IMR-90 (cell line): ENCODE measurements at regions not wholly inside any gene's neighbourhood (a gene's known extent, or its start where the extent isn't known, plus 50 kb on each side); places are given as distances from the start of the nearest gene placed in this dataset.
A peak's percentile ranks its signal among the peaks of the same experiment; 100 is the strongest.

Experiments
- ATAC-seq: fragments of 200-7000 bp; cut with Tn5 transposase; 2 replicates; pipeline ENCODE4 v1.9.1; 2020; ENCODE audit warnings: low read depth, mild to moderate bottlenecking, moderate library complexity
- BruUV-seq: library from RNA; stranded (reverse); fragments of 400-500 nt; replicated peaks from 2 replicates; lab custom pipeline; 2021; lab: Mats Ljungman, UMichigan
- CTCF ChIA-PET: fragments of 300-600 bp; formaldehyde crosslinking; extraction: SDS; loops from one replicate; lab custom pipeline; 2021; ENCODE audit warnings: antibody characterized with exemption; lab: Yijun Ruan, JAX
- POLR2A ChIA-PET: fragments of 300-600 bp; sonication (Branson Sonifier 250); formaldehyde crosslinking; loops from one replicate; lab custom pipeline; 2022; ENCODE audit warnings: antibody characterized with exemption; ENCODE audit not compliant: unreplicated experiment; lab: Charles Lee
- DNase-seq: peaks from one replicate; pipeline ENCODE4 v3.0.0; 2013
- H2AFZ ChIP-seq: replicated peaks from 2 replicates; pipeline ENCODE3; 2013; ENCODE audit warnings: low read length, mild to moderate bottlenecking; ENCODE audit not compliant: poor library complexity
- H2AK5ac ChIP-seq: 2 replicates; pipeline ENCODE4 v1.6.1; 2013; ENCODE audit warnings: low read depth, low read length, inconsistent platforms
- H2AK9ac ChIP-seq: replicated peaks from 2 replicates; pipeline ENCODE3; 2013; ENCODE audit warnings: mild to moderate bottlenecking, low read depth, low read length, moderate library complexity; ENCODE audit not compliant: poor library complexity
- H2BK120ac ChIP-seq: 2 replicates; pipeline ENCODE4 v1.6.1; 2013; ENCODE audit warnings: low read depth, low read length, inconsistent platforms
- H2BK15ac ChIP-seq: 3 replicates; pipeline ENCODE4 v1.6.1; 2013; ENCODE audit warnings: low read depth, low read length, inconsistent platforms
- H2BK20ac ChIP-seq: 2 replicates; pipeline ENCODE4 v1.6.1; 2013; ENCODE audit warnings: low read depth, mild to moderate bottlenecking, inconsistent platforms, low read length, moderate library complexity
- H2BK5ac ChIP-seq: 2 replicates; pipeline ENCODE4 v1.6.1; 2013; ENCODE audit warnings: mild to moderate bottlenecking, low read depth, low read length, inconsistent platforms; ENCODE audit not compliant: poor library complexity, severe bottlenecking
- H3K14ac ChIP-seq: replicated peaks from 2 replicates; pipeline ENCODE4 v1.6.1; 2013; ENCODE audit warnings: low read depth, low read length, inconsistent platforms
- H3K18ac ChIP-seq: 2 replicates; pipeline ENCODE4 v1.6.1; 2013; ENCODE audit warnings: low read depth, low read length, control low read depth
- H3K23ac ChIP-seq: 2 replicates; pipeline ENCODE4 v1.6.1; 2013; ENCODE audit warnings: low read depth, low read length, inconsistent platforms
- H3K27ac ChIP-seq: 2 replicates; pipeline ENCODE4 v1.5.1; 2013; ENCODE audit warnings: mild to moderate bottlenecking, control low read depth, low read length; ENCODE audit not compliant: insufficient read depth
- H3K27me3 ChIP-seq: 2 replicates; pipeline ENCODE4 v1.6.1; 2013; ENCODE audit warnings: low read length; ENCODE audit not compliant: control insufficient read depth, insufficient read depth
- H3K36me3 ChIP-seq: 2 replicates; pipeline ENCODE4 v1.6.1; 2013; ENCODE audit warnings: low read length, mixed read lengths; ENCODE audit not compliant: control insufficient read depth, insufficient read depth
- H3K4ac ChIP-seq: 2 replicates; pipeline ENCODE4 v1.6.1; 2013; ENCODE audit warnings: low read depth, low read length, inconsistent platforms
- H3K4me1 ChIP-seq: 2 replicates; pipeline ENCODE4 v1.6.1; 2013; ENCODE audit warnings: low read length, mixed read lengths; ENCODE audit not compliant: control insufficient read depth, insufficient read depth
- H3K4me2 ChIP-seq: 2 replicates; pipeline ENCODE4 v1.6.1; 2013; ENCODE audit warnings: low read depth, mild to moderate bottlenecking, control low read depth, low read length, moderate library complexity
- H3K4me3 ChIP-seq: 2 replicates; pipeline ENCODE4 v1.5.1; 2013; ENCODE audit warnings: low read depth, mild to moderate bottlenecking, control low read depth, low read length, moderate library complexity; ENCODE audit not compliant: insufficient read depth
- H3K56ac ChIP-seq: 2 replicates; pipeline ENCODE4 v1.6.1; 2013; ENCODE audit warnings: low read length, inconsistent platforms; ENCODE audit not compliant: insufficient read depth; ENCODE audit errors: extremely low read depth
- H3K79me1 ChIP-seq, 2 experiments: 2 replicates each; pipeline ENCODE4 v1.6.1; 2013; ENCODE audit warnings: low read length in 2 of 2, inconsistent platforms in 1 of 2, low read depth in 1 of 2
- H3K9ac ChIP-seq: 2 replicates; pipeline ENCODE4 v1.6.1; 2013; ENCODE audit warnings: low read depth, low read length, control low read depth
- H3K9me1 ChIP-seq: 2 replicates; pipeline ENCODE4 v1.6.1; 2013; ENCODE audit warnings: low read length, inconsistent platforms; ENCODE audit not compliant: insufficient read depth
- H3K9me3 ChIP-seq: 2 replicates; pipeline ENCODE4 v1.6.1; 2013; ENCODE audit warnings: low read length; ENCODE audit not compliant: control insufficient read depth, insufficient read depth
- H4K20me1 ChIP-seq: 2 replicates; pipeline ENCODE4 v1.6.1; 2013; ENCODE audit warnings: low read length, inconsistent platforms; ENCODE audit not compliant: insufficient read depth
- H4K5ac ChIP-seq: 2 replicates; pipeline ENCODE4 v1.6.1; 2013; ENCODE audit warnings: mild to moderate bottlenecking, low read depth, low read length, control low read depth
- H4K8ac ChIP-seq, 2 experiments: 2 replicates each; pipeline ENCODE4 v1.6.1; 2013; ENCODE audit warnings: low read depth in 2 of 2, low read length in 2 of 2, control low read depth in 1 of 2, inconsistent platforms in 1 of 2
- H4K91ac ChIP-seq: 2 replicates; pipeline ENCODE4 v1.6.1; 2013; ENCODE audit warnings: low read depth, low read length, inconsistent platforms; ENCODE audit not compliant: insufficient read depth
- BHLHE40 ChIP-seq: fragments of 150-350 bp; IDR thresholded peaks from 2 replicates; pipeline ENCODE4 v1.6.1; 2016; ENCODE audit warnings: mild to moderate bottlenecking, low read depth, low read length
- CEBPB ChIP-seq: IDR thresholded peaks from 2 replicates; pipeline ENCODE4 v1.6.1; 2012; ENCODE audit warnings: low read depth, low read length, improper control_type of control experiment
- CHD1 ChIP-seq: IDR thresholded peaks from 2 replicates; pipeline ENCODE4 v1.6.1; 2012; ENCODE audit warnings: low read depth, low read length, improper control_type of control experiment
- FOS ChIP-seq: fragments of 150-350 bp; IDR thresholded peaks from 2 replicates; pipeline ENCODE4 v1.6.1; 2016; ENCODE audit warnings: low read depth, low read length
- MAFK ChIP-seq: IDR thresholded peaks from 2 replicates; pipeline ENCODE4 v1.6.1; 2012; ENCODE audit warnings: low read depth, low read length, improper control_type of control experiment
- MAZ ChIP-seq: IDR thresholded peaks from 2 replicates; pipeline ENCODE4 v1.6.1; 2012; ENCODE audit warnings: low read depth, mild to moderate bottlenecking, low read length, improper control_type of control experiment, moderate library complexity, borderline replicate concordance
- MXI1 ChIP-seq: IDR thresholded peaks from 2 replicates; pipeline ENCODE4 v1.6.1; 2012; ENCODE audit warnings: low read depth, mild to moderate bottlenecking, low read length, moderate library complexity, borderline replicate concordance
- NFE2L2 ChIP-seq: fragments of 150-350 bp; IDR thresholded peaks from 2 replicates; pipeline ENCODE4 v1.6.1; 2016; ENCODE audit warnings: low read depth, mild to moderate bottlenecking, low read length
- POLR2A ChIP-seq: IDR thresholded peaks from 2 replicates; pipeline ENCODE4 v1.6.1; 2012; ENCODE audit warnings: mild to moderate bottlenecking, low read depth, low read length
- RAD21 ChIP-seq: IDR thresholded peaks from 2 replicates; pipeline ENCODE4 v1.6.1; 2012; ENCODE audit warnings: low read length, improper control_type of control experiment
- RCOR1 ChIP-seq: IDR thresholded peaks from 2 replicates; pipeline ENCODE4 v1.6.1; 2012; ENCODE audit warnings: mild to moderate bottlenecking, low read length, improper control_type of control experiment; ENCODE audit not compliant: insufficient replicate concordance
- RFX5 ChIP-seq: IDR thresholded peaks from 2 replicates; pipeline ENCODE4 v1.8.0; 2012; ENCODE audit warnings: low read depth, mild to moderate bottlenecking, low read length, moderate library complexity
- SMC3 ChIP-seq: fragments of 150-350 bp; IDR thresholded peaks from 2 replicates; pipeline ENCODE4 v1.6.1; 2016; ENCODE audit warnings: low read depth, mild to moderate bottlenecking, antibody characterized with exemption, low read length, moderate library complexity
- WGBS, 2 experiments: methylation state at CpG; one replicate each; pipeline versions ENCODE4 v1.1.5 to v1.1.7; 2013; ENCODE audit warnings: missing lambda C conversion rate in 2 of 2; ENCODE audit not compliant: insufficient read length in 1 of 2; ENCODE audit errors: extremely low coverage in 2 of 2; 5-methylcytosine and 5-hydroxymethylcytosine counted together
- dilution Hi-C: fragments of 300-500 bp; cut with HindIII; formaldehyde crosslinking; loops from one replicate; pipeline ENCODE4 v1.14.3; 2018; ENCODE audit warnings: low sequenced_read_pairs; ENCODE audit not compliant: unreplicated experiment
- in situ Hi-C: fragments of 300-500 bp; cut with MboI; formaldehyde crosslinking; loops from 3 replicates; pipeline ENCODE4 v1.14.3; 2019; ENCODE audit warnings: low sequenced_read_pairs, inconsistent platforms, mixed read lengths
- intact Hi-C: fragments of 100-400 bp; cut with micrococcal nuclease; formaldehyde crosslinking; loops from 2 replicates; pipeline ENCODE4 v1.10.0; 2022
- TF ChIP-seq, protein P1 (sequence below): fragments of 150-350 bp; IDR thresholded peaks from 2 replicates; pipeline ENCODE4 v1.6.1; 2017; ENCODE audit warnings: mild to moderate bottlenecking, antibody characterized with exemption, low read length, low read depth
- TF ChIP-seq, protein P2 (sequence below): conservative IDR thresholded peaks from 2 replicates; pipeline ENCODE4 v1.5.1; 2012; ENCODE audit warnings: mild to moderate bottlenecking, low read depth, low read length, improper control_type of control experiment
- TF ChIP-seq, protein P3 (sequence below): fragments of 150-350 bp; IDR thresholded peaks from 2 replicates; pipeline ENCODE4 v1.6.1; 2016; ENCODE audit warnings: low read depth, mild to moderate bottlenecking, low read length, moderate library complexity, borderline replicate concordance

DNA sequence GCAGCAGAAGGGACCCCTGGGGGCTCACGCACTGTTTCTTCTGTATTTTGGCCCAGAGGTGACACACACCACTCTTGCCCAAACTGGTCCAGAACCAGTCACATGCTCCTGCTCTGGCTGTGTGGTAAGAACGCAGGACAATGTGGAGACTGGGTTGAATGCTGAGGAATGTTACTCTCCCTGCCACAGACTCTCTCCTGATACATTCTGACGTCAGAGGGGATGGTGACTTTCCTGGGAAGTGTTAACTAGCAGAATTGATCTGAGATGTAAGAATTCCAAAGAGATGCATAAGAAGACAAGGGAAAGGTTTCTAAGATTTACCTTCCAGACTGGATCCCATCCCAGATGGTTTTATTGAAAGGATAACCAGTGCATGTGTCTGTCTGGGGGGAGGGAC is 100.8 kb downstream of the ASB1 start:
- Histone ChIP-seq H2AFZ (no peak overlapping the region), H3K27ac (no peak overlapping the region), H2BK5ac (no peak overlapping the region), H4K8ac (no peak overlapping the region), H3K79me1 (no peaks in the 10 kb centered on the region), H2AK9ac (no peak overlapping the region), H3K9ac (no peak overlapping the region), H2BK120ac (no peak overlapping the region), H3K18ac (no peak overlapping the region), H3K27me3 (peaks cover 2% of the 10 kb centered on the region; the same call in 1 of the 2 replicates), H3K4me3 (no peak overlapping the region), H2BK20ac (no peak overlapping the region), H2AK5ac (no peak overlapping the region), H4K20me1 (no peaks in the 10 kb centered on the region; the same call in 1 of the 2 replicates), H3K4me1 (no peaks in the 10 kb centered on the region; the same call in 1 of the 2 replicates), H4K5ac (no peak overlapping the region), H3K4me2 (no peak overlapping the region), H3K36me3 (no peaks in the 10 kb centered on the region), H3K56ac (no peak overlapping the region), H3K9me1 (no peaks in the 10 kb centered on the region), H2BK15ac (no peak overlapping the region), H3K23ac (no peak overlapping the region), H3K14ac (no peak overlapping the region), H3K4ac (no peak overlapping the region), H4K91ac (no peak overlapping the region), H3K9me3 (peaks cover 3% of the 10 kb centered on the region; the same call in 1 of the 2 replicates)
- in situ Hi-C loops (no loop called here), dilution Hi-C loops (no loop called here), intact Hi-C loops (loop anchor here (10.0 kb wide), 1 partner anchor 157 kb away; no protein-coding TSS in a partner anchor)
- ChIA-PET POLR2A (no interaction called here), CTCF (interaction anchor here (1.1 kb wide), 1 partner anchor 14 kb away, joined by 5 read pairs; no protein-coding TSS in a partner anchor)
- no peak for TF ChIP-seq CEBPB
- TF ChIP-seq RFX5: no peak
- TF ChIP-seq, protein P1, sequence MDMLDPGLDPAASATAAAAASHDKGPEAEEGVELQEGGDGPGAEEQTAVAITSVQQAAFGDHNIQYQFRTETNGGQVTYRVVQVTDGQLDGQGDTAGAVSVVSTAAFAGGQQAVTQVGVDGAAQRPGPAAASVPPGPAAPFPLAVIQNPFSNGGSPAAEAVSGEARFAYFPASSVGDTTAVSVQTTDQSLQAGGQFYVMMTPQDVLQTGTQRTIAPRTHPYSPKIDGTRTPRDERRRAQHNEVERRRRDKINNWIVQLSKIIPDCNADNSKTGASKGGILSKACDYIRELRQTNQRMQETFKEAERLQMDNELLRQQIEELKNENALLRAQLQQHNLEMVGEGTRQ: no peak; the same call in 1 of the 2 replicates
- TF ChIP-seq NFE2L2: no peak
- TF ChIP-seq, protein P2, sequence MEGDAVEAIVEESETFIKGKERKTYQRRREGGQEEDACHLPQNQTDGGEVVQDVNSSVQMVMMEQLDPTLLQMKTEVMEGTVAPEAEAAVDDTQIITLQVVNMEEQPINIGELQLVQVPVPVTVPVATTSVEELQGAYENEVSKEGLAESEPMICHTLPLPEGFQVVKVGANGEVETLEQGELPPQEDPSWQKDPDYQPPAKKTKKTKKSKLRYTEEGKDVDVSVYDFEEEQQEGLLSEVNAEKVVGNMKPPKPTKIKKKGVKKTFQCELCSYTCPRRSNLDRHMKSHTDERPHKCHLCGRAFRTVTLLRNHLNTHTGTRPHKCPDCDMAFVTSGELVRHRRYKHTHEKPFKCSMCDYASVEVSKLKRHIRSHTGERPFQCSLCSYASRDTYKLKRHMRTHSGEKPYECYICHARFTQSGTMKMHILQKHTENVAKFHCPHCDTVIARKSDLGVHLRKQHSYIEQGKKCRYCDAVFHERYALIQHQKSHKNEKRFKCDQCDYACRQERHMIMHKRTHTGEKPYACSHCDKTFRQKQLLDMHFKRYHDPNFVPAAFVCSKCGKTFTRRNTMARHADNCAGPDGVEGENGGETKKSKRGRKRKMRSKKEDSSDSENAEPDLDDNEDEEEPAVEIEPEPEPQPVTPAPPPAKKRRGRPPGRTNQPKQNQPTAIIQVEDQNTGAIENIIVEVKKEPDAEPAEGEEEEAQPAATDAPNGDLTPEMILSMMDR: no peak
- TF ChIP-seq MAZ: no peak
- TF ChIP-seq FOS: no peak
- no peak for TF ChIP-seq SMC3
- no peak for TF ChIP-seq RCOR1
- no peak for TF ChIP-seq RAD21
- no peak for TF ChIP-seq BHLHE40
- no peak for TF ChIP-seq POLR2A
- TF ChIP-seq, protein P3, sequence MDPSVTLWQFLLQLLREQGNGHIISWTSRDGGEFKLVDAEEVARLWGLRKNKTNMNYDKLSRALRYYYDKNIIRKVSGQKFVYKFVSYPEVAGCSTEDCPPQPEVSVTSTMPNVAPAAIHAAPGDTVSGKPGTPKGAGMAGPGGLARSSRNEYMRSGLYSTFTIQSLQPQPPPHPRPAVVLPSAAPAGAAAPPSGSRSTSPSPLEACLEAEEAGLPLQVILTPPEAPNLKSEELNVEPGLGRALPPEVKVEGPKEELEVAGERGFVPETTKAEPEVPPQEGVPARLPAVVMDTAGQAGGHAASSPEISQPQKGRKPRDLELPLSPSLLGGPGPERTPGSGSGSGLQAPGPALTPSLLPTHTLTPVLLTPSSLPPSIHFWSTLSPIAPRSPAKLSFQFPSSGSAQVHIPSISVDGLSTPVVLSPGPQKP: no peak
- TF ChIP-seq CHD1: no peak
- TF ChIP-seq MXI1: no peak
- no peak for TF ChIP-seq MAFK
- DNase-seq (peak; percentile 76), ATAC-seq (peak; percentile 33; the same call in 1 of the 2 replicates)
- WGBS, 2 experiments: no CpG with 5 or more reads among the region's 3 CpGs
- BruUV-seq: no TSS peak
